Uterus (tissue), 3 donors: ENCODE measurements at regions not wholly inside any gene's neighbourhood (a gene's known extent, or its start where the extent isn't known, plus 50 kb on each side); places are given as distances from the start of the nearest gene placed in this dataset.

Source experiments
- DNase-seq, 2 donors: peaks; one replicate each; pipeline ENCODE4 v3.0.0-alpha.2; 2019 to 2020
- H3K27ac ChIP-seq, 2 donors: fragments of 200-600 bp; sonication (generic); 1 replicate in 1 of 2; 2 replicates in 1 of 2; pipeline ENCODE4 v1.5.1; 2016 to 2018
- H3K27me3 ChIP-seq, 2 donors: fragments of 200-600 bp; sonication (generic); one replicate each; pipeline ENCODE4 v1.5.1; 2018 to 2019; ENCODE audit warnings: control low read depth in 1 of 2
- H3K36me3 ChIP-seq, 2 donors: fragments of 200-600 bp; sonication (generic); one replicate each; pipeline ENCODE4 v1.5.1; 2019; ENCODE audit warnings: control low read depth in 1 of 2
- H3K4me1 ChIP-seq, 2 donors: fragments of 200-600 bp; sonication (generic); one replicate each; pipeline ENCODE4 v1.5.1; 2018 to 2019; ENCODE audit warnings: control low read depth in 1 of 2
- H3K4me3 ChIP-seq, 2 donors: fragments of 200-600 bp; sonication (generic); 1 replicate in 1 of 2; 2 replicates in 1 of 2; pipeline ENCODE4 v1.5.1; 2018 to 2019; ENCODE audit warnings: mild to moderate bottlenecking in 1 of 2
- H3K9me3 ChIP-seq, 2 donors: fragments of 200-600 bp; sonication (generic); one replicate each; pipeline ENCODE4 v1.5.1; 2019; ENCODE audit warnings: control low read depth in 1 of 2
- POLR2A ChIP-seq, 2 donors: fragments of 450-650 bp; IDR thresholded peaks; one replicate each; pipeline ENCODE4 v1.6.1; 2016; ENCODE audit warnings: antibody characterized with exemption in 2 of 2, mild to moderate bottlenecking in 1 of 2, moderate library complexity in 1 of 2
- intact Hi-C: fragments of 100-400 bp; cut with DNase I; formaldehyde crosslinking; loops from one replicate; pipeline ENCODE4 v1.15.1; 2023; ENCODE audit warnings: low total_unique reads
- TF ChIP-seq, protein P1 (sequence below), 4 experiments: fragments of 200-600 bp in 2 of 4; fragments of 450-650 bp in 2 of 4; sonication (generic) in 2 of 4; IDR thresholded peaks; one replicate each; pipeline ENCODE4 v1.5.1; 2016 to 2019; ENCODE audit warnings: antibody characterized with exemption in 4 of 4, mild to moderate bottlenecking in 2 of 4, moderate library complexity in 1 of 4
- donor health status: DM: yes; HTN: yes; CAD: no.

DNA sequence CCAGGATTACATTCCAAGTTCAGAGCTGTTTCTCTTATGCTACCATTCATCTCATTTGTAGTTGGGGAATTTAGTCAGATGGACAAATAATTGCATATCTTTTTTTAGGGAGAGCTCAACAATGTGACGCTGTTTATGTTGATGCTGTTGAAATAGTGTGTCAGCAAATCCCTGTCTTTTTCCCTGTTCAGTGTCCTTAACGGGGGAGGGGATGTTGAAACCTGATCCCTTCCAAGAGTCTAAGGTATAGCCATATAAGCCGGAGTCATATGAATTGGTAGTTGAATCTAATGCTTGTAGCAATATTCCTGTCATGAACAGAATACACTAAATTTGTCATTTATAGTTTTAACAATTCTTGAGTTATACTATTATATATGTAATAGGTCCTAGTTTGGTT is 293.5 kb upstream of the FAT1 start:
- TF ChIP-seq, protein P1, sequence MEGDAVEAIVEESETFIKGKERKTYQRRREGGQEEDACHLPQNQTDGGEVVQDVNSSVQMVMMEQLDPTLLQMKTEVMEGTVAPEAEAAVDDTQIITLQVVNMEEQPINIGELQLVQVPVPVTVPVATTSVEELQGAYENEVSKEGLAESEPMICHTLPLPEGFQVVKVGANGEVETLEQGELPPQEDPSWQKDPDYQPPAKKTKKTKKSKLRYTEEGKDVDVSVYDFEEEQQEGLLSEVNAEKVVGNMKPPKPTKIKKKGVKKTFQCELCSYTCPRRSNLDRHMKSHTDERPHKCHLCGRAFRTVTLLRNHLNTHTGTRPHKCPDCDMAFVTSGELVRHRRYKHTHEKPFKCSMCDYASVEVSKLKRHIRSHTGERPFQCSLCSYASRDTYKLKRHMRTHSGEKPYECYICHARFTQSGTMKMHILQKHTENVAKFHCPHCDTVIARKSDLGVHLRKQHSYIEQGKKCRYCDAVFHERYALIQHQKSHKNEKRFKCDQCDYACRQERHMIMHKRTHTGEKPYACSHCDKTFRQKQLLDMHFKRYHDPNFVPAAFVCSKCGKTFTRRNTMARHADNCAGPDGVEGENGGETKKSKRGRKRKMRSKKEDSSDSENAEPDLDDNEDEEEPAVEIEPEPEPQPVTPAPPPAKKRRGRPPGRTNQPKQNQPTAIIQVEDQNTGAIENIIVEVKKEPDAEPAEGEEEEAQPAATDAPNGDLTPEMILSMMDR (IDR thresholded peaks at IDR 0.05) = no peak
- no peak for TF ChIP-seq POLR2A (IDR thresholded peaks at IDR 0.05)
- no peaks in the 10 kb centered on the region for H3K36me3 ChIP-seq
- no peak overlapping the region for H3K4me3 ChIP-seq
- H3K27me3 ChIP-seq = no peaks in the 10 kb centered on the region
- H3K27ac ChIP-seq = no peak overlapping the region
- DNase-seq = no peak
- intact Hi-C loops = no loop called here
- H3K9me3 ChIP-seq = no peaks in the 10 kb centered on the region
- H3K4me1 ChIP-seq = no peaks in the 10 kb centered on the region

DNA sequence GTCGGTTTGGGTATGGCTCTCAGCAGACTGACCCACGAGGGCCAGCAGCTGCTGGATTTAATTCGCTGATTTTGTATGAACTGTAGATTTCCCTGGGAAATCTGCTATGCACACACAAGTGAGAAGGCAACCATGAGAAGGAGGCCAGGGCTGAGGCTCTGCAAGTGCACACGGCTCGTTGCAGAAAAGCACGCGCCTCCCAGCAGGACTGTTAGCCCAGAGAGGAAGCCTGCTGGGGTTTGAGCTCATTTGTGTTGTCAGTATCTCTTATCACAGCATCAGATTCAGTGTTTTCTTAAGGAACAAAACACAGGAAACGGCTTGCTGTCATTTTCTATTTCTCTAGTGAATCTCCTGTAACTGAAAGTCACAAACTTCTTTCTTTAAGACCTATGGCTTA is 296.2 kb upstream of the FAT1 start:
- Histone ChIP-seq H3K27me3 (no peaks in the 10 kb centered on the region), H3K4me1 (no peaks in the 10 kb centered on the region), H3K4me3 (no peak overlapping the region), H3K27ac (no peak overlapping the region), H3K36me3 (no peaks in the 10 kb centered on the region), H3K9me3 (no peaks in the 10 kb centered on the region)
- intact Hi-C loops = no loop called here
- no peak for DNase-seq
- TF ChIP-seq, protein P1 (IDR thresholded peaks at IDR 0.05) = no peak
- TF ChIP-seq POLR2A (IDR thresholded peaks at IDR 0.05) = no peak

DNA sequence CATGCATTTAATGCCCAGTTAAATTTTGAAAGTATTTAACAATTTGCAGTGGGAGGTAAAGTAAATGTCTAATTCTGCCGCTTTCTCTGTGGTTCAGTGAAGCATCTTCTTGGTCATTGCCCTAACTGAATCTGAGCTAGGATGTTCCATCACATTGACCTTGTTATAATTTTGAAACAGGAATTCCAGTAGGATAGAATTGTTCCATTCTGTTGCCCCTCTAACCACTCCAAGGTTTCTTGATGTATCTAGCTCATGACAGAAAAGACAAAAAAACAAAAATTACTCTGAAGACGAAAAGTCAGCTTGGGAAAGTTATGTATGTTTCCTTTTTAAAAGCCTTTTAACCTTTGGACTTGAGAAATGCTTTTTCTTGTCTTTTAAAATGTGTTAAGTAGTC is 297.0 kb upstream of the FAT1 start:
- H3K9me3 ChIP-seq = no peaks in the 10 kb centered on the region

DNA sequence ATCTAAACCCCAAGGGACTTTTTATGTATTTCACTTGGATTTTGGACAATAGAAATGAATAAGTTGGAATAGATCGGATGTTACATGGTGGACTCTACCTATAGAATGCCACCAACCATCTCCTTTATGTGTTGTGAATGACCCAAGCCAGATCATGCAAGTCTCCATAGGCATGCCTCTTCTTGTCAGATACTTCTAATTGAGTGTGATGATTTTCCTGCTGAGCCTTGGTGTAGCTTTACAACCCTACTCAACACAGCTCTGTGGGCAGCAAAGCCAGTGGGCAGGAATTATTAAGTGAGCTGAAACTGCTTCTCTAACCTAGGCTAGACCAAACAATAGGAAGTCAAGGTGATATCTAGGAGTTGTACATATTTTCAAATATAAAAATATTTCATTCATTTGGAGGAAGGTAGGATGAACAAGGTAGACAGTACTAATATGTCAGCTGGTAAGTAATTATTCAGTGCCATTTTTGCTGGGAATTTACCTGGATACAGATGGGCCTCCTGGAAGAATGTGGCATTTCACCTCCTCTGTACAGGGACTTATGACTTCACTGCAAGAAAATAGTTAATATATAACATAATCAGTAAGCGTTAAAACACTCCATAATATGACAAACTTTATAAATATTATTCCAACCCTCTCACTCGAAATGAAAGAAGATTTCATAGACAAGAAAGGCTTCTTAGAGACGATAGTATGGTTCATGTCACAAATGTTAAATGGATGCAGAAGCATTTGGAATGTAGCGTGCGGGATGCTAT is 298.0 kb upstream of the FAT1 start:
- H3K9me3 ChIP-seq = no peaks in the 10 kb centered on the region
- no peak overlapping the region for H3K27ac ChIP-seq
- no peaks in the 10 kb centered on the region for H3K4me1 ChIP-seq
- no peak for DNase-seq
- H3K4me3 ChIP-seq = no peak overlapping the region
- H3K36me3 ChIP-seq = no peaks in the 10 kb centered on the region
- intact Hi-C loops = no loop called here
- no peak for TF ChIP-seq POLR2A (IDR thresholded peaks at IDR 0.05)
- no peaks in the 10 kb centered on the region for H3K27me3 ChIP-seq

More for the DNA sequence above, 297.0 kb upstream of the FAT1 start:
- intact Hi-C loops = no loop called here
- no peak for TF ChIP-seq POLR2A (IDR thresholded peaks at IDR 0.05)
- TF ChIP-seq, protein P1 (IDR thresholded peaks at IDR 0.05) = no peak
- DNase-seq = no peak
- no peaks in the 10 kb centered on the region for H3K4me1 ChIP-seq
- H3K4me3 ChIP-seq = no peak overlapping the region
- H3K36me3 ChIP-seq = no peaks in the 10 kb centered on the region
- no peaks in the 10 kb centered on the region for H3K27me3 ChIP-seq
- no peak overlapping the region for H3K27ac ChIP-seq

DNA sequence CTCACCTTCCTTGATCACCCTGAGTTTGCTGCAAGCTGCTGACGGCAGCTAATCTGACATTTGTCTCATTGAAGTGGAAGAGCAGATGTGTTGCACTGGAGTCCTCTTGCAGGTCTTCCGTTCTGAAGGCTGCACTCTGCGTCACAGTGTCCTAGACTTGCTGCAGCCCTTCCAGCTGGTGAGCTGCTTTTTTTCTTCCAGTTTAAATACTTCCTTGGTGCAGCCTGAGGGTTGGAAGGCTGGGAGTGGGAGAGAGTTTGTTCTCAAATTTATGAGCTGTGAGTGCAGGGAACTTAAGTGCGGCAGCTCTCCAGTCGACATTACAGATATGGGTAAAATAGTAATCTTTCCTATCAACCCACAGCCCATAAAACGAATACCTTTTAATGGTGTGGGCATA is 303.6 kb upstream of the FAT1 start:
- Histone ChIP-seq H3K36me3 (no peaks in the 10 kb centered on the region), H3K27me3 (no peaks in the 10 kb centered on the region), H3K9me3 (no peaks in the 10 kb centered on the region), H3K4me3 (no peak overlapping the region), H3K27ac (no peak overlapping the region), H3K4me1 (no peaks in the 10 kb centered on the region)
- intact Hi-C loops = no loop called here
- TF ChIP-seq, protein P1 (IDR thresholded peaks at IDR 0.05) = no peak
- TF ChIP-seq POLR2A (IDR thresholded peaks at IDR 0.05) = no peak
- DNase-seq = no peak
